Lower lobe of right lung (tissue), 2 donors: ENCODE measurements at regions not wholly inside any gene's neighbourhood (a gene's known extent, or its start where the extent isn't known, plus 50 kb on each side); places are given as distances from the start of the nearest gene placed in this dataset.
"Not testable (repeated sequence)": the region's sequence is repeated elsewhere in the genome, so short reads cannot be mapped to it uniquely, and the experiment has no call there.

ENCODE experiments used
- ATAC-seq, 2 donors: fragments of 200-7000 bp; cut with Tn5 transposase; one replicate each; pipeline ENCODE4 v1.9.1; 2020 to 2022; ENCODE audit warnings: mild to moderate bottlenecking in 2 of 2, moderate library complexity in 2 of 2
- DNase-seq: peaks from one replicate; pipeline ENCODE4 v3.0.0-alpha.2; 2020
- H3K27ac ChIP-seq: fragments of 200-600 bp; one replicate; pipeline ENCODE4 v1.8.0; 2022
- H3K27me3 ChIP-seq: fragments of 200-600 bp; one replicate; pipeline ENCODE4 v1.8.0; 2022; ENCODE audit warnings: low read depth
- H3K36me3 ChIP-seq: fragments of 200-600 bp; one replicate; pipeline ENCODE4 v1.8.0; 2022; ENCODE audit warnings: mild to moderate bottlenecking
- H3K4me1 ChIP-seq: fragments of 200-600 bp; one replicate; pipeline ENCODE4 v1.8.0; 2022
- H3K4me3 ChIP-seq: fragments of 200-600 bp; one replicate; pipeline ENCODE4 v1.8.0; 2022; ENCODE audit warnings: mild to moderate bottlenecking
- H3K9me3 ChIP-seq: fragments of 200-600 bp; one replicate; pipeline ENCODE4 v1.8.0; 2022
- CTCF ChIP-seq: fragments of 200-600 bp; IDR thresholded peaks from one replicate; pipeline ENCODE4 v1.8.0; 2022; ENCODE audit warnings: antibody characterized with exemption, mild to moderate bottlenecking
- intact Hi-C: fragments of 100-400 bp; cut with DNase I; formaldehyde crosslinking; loops from one replicate; pipeline ENCODE4 v1.11.0; 2022
- donor health status: DM: no; HTN: yes; CAD: no; lungs with severe emphysema.

GRCh38 chr13:38452656-38453055 is 103.0 kb downstream of the UFM1 start:
- Histone ChIP-seq H3K4me1 (no peaks in the 10 kb centered on the region), H3K27me3 (no peaks in the 10 kb centered on the region), H3K27ac (no peak overlapping the region), H3K9me3 (no peaks in the 10 kb centered on the region), H3K36me3 (no peaks in the 10 kb centered on the region), H3K4me3 (no peak overlapping the region)
- no peak for ATAC-seq
- TF ChIP-seq CTCF, result no peak
- intact Hi-C loops, result no loop called here
- DNase-seq, result no peak

- intact Hi-C loops, result no loop called here
- ATAC-seq (no peak), DNase-seq (no peak)
- no peak for TF ChIP-seq CTCF
- no peaks in the 10 kb centered on the region for H3K36me3 ChIP-seq
- no peak overlapping the region for H3K4me3 ChIP-seq
- no peaks in the 10 kb centered on the region for H3K4me1 ChIP-seq
- no peaks in the 10 kb centered on the region for H3K27me3 ChIP-seq
- H3K9me3 ChIP-seq, result no peaks in the 10 kb centered on the region
- no peak overlapping the region for H3K27ac ChIP-seq
Observed at GRCh38 chr13:38462605-38463004, 113.0 kb downstream of the UFM1 start.

GRCh38 chr13:38463048-38463447 is 113.4 kb downstream of the UFM1 start:
- H3K4me3 ChIP-seq, result no peak overlapping the region
- DNase-seq (no peak), ATAC-seq (no peak)
- no peaks in the 10 kb centered on the region for H3K9me3 ChIP-seq
- H3K27ac ChIP-seq, result no peak overlapping the region
- H3K4me1 ChIP-seq, result no peaks in the 10 kb centered on the region
- no peak for TF ChIP-seq CTCF
- H3K27me3 ChIP-seq, result no peaks in the 10 kb centered on the region
- intact Hi-C loops, result no loop called here
- no peaks in the 10 kb centered on the region for H3K36me3 ChIP-seq

GRCh38 chr13:38472411-38472810 is 122.8 kb downstream of the UFM1 start:
- intact Hi-C loops, H3K9me3 ChIP-seq, ATAC-seq, H3K27ac ChIP-seq, H3K27me3 ChIP-seq, H3K4me3 ChIP-seq, DNase-seq, H3K36me3 ChIP-seq, H3K4me1 ChIP-seq: not testable (repeated sequence)

GRCh38 chr13:38473305-38473704 is 123.7 kb downstream of the UFM1 start:
- Histone ChIP-seq H3K9me3 (no peaks in the 10 kb centered on the region), H3K4me1 (no peaks in the 10 kb centered on the region), H3K27me3 (no peaks in the 10 kb centered on the region), H3K27ac (no peak overlapping the region), H3K36me3 (no peaks in the 10 kb centered on the region), H3K4me3 (no peak overlapping the region)
- intact Hi-C loops, result no loop called here
- DNase-seq (no peak), ATAC-seq (no peak)
- no peak for TF ChIP-seq CTCF

GRCh38 chr13:38477676-38478075 is 128.0 kb downstream of the UFM1 start:
- no peak for ATAC-seq
- H3K36me3 ChIP-seq, result no peaks in the 10 kb centered on the region
- no peak for TF ChIP-seq CTCF
- no peaks in the 10 kb centered on the region for H3K9me3 ChIP-seq
- H3K27ac ChIP-seq, result no peak overlapping the region
- H3K27me3 ChIP-seq, result no peaks in the 10 kb centered on the region
- intact Hi-C loops, result no loop called here
- DNase-seq, result no peak
- no peaks in the 10 kb centered on the region for H3K4me1 ChIP-seq
- H3K4me3 ChIP-seq, result no peak overlapping the region
